Vagina (tissue), 2 donors: ENCODE measurements at regions not wholly inside any gene's neighbourhood (a gene's known extent, or its start where the extent isn't known, plus 50 kb on each side); places are given as distances from the start of the nearest gene placed in this dataset.

Experiments used
- POLR2AphosphoS5 ChIP-seq, 2 donors: sonication (generic); formaldehyde crosslinking; IDR thresholded peaks; one replicate each; pipeline ENCODE4 v1.9.0; 2017; ENCODE audit warnings: antibody characterized with exemption in 2 of 2, mild to moderate bottlenecking in 2 of 2, low read depth in 1 of 2; ENCODE audit not compliant: insufficient read depth in 1 of 2
- TF ChIP-seq, protein P1 (sequence below), 3 experiments: fragments of 450-650 bp in 2 of 3; fragments of 200-600 bp in 1 of 3; sonication (generic) in 1 of 3; IDR thresholded peaks; one replicate each; pipeline ENCODE4 v1.5.1; 2017 to 2019; ENCODE audit warnings: antibody characterized with exemption in 3 of 3, mild to moderate bottlenecking in 2 of 3, moderate library complexity in 2 of 3

DNA sequence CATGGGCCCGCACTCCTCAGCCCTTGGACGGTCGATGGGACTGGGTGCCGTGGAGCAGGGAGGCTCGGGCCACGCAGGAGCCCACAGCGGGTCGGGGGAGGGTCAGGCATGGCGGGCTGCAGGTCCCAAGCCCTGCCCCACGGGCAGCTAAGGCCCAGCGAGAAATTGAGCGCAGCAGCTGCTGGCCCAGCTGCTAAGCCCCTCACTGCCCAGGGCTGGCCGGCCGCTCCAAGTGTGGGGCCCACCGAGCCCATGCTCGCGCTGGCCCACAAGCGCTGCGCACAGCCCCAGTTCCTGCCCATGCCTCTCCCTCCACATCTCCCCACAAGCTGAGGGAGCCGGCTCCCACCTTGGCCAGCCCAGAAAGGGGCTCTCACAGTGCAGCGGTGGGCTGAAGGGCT is 259.4 kb downstream of the VGLL3 start:
- TF ChIP-seq, protein P1, sequence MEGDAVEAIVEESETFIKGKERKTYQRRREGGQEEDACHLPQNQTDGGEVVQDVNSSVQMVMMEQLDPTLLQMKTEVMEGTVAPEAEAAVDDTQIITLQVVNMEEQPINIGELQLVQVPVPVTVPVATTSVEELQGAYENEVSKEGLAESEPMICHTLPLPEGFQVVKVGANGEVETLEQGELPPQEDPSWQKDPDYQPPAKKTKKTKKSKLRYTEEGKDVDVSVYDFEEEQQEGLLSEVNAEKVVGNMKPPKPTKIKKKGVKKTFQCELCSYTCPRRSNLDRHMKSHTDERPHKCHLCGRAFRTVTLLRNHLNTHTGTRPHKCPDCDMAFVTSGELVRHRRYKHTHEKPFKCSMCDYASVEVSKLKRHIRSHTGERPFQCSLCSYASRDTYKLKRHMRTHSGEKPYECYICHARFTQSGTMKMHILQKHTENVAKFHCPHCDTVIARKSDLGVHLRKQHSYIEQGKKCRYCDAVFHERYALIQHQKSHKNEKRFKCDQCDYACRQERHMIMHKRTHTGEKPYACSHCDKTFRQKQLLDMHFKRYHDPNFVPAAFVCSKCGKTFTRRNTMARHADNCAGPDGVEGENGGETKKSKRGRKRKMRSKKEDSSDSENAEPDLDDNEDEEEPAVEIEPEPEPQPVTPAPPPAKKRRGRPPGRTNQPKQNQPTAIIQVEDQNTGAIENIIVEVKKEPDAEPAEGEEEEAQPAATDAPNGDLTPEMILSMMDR (IDR thresholded peaks at IDR 0.05) = no peak
- TF ChIP-seq POLR2AphosphoS5 (IDR thresholded peaks at IDR 0.05; ENCODE audit: insufficient read depth in 1 of 2, low read depth in 1 of 2) = no peak
